NB4 (cell line): ENCODE measurements at regions not wholly inside any gene's neighbourhood (a gene's known extent, or its start where the extent isn't known, plus 50 kb on each side); places are given as distances from the start of the nearest gene placed in this dataset.

Experiments
- CTCF ChIP-seq: IDR thresholded peaks from one replicate; pipeline ENCODE4 v1.5.1; 2012; ENCODE audit warnings: low read depth, low read length
- MYC ChIP-seq: IDR thresholded peaks from 2 replicates; pipeline ENCODE4 v1.6.1; 2011; ENCODE audit warnings: low read depth, low read length
- POLR2A ChIP-seq: IDR thresholded peaks from 2 replicates; pipeline ENCODE4 v1.6.1; 2011; ENCODE audit warnings: mild to moderate bottlenecking; ENCODE audit not compliant: insufficient read length; ENCODE audit errors: extremely low read depth

DNA sequence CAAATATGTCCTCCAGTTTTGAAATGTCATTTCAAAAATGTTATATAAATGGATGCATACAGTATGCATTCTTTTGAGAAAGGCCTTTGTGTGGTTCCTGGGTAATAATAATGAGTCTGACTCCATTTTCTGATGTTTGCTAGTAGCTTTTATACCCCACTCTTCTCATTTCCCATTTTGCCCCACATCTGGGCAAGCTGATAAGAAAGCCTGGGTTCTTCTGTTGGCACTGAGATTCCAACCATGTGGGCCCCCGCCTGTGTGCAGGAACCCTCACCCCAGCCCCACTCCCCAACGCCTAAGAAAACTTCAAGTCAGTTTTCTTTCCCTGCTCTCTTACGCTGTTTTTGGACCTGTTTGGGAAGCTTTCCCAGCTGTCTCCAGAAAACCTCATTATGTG lies 89.4 kb downstream of the SNX18 start:
- TF ChIP-seq CTCF: no peak
- no peak for TF ChIP-seq MYC
- no peak for TF ChIP-seq POLR2A
